HPDE6-E6E7 (cell line): ENCODE measurements at regions not wholly inside any gene's neighbourhood (a gene's known extent, or its start where the extent isn't known, plus 50 kb on each side); places are given as distances from the start of the nearest gene placed in this dataset.
"Not testable (repeated sequence)": the region's sequence is repeated elsewhere in the genome, so short reads cannot be mapped to it uniquely, and the experiment has no call there.

Experiments
- DNase-seq: peaks from one replicate; pipeline ENCODE4 v3.0.0; 2011; ENCODE audit warnings: missing footprints; ENCODE audit errors: extremely low spot score

DNA sequence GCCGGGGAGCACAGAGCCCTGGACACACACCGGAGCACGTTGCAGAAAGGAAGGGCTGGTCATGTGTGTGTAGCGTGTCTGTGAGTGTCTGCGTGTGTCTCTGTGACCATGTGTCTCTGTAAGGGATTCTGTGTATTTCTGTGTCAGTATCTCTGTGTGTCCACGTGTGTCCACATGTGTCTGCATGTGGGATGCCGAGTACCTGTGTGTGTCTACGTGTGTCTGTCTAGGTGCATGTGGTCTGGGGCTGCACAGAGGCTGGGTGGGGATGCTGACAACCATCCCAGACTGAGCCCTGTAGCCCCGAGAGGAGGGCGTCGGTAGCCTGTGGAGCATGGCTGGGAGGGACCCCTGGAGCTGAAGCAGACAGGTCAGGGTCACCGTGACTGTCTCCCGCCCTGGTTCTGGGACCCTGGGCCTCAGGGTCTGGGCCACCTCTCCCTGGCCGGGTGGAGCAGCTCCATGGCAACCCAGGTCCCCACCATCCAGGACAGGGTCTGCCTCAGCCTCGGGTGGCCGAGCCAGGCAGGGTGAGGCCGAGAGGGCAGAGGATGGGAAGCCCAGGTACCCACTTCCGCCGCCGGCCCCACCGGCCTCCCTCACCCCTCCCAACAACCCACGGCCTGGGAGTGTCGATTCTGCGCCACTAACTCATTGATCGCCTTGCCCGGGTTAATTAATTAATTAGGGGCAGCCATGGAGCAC, 122.7 kb downstream of the FAM53A start:
- no peak for DNase-seq

DNA sequence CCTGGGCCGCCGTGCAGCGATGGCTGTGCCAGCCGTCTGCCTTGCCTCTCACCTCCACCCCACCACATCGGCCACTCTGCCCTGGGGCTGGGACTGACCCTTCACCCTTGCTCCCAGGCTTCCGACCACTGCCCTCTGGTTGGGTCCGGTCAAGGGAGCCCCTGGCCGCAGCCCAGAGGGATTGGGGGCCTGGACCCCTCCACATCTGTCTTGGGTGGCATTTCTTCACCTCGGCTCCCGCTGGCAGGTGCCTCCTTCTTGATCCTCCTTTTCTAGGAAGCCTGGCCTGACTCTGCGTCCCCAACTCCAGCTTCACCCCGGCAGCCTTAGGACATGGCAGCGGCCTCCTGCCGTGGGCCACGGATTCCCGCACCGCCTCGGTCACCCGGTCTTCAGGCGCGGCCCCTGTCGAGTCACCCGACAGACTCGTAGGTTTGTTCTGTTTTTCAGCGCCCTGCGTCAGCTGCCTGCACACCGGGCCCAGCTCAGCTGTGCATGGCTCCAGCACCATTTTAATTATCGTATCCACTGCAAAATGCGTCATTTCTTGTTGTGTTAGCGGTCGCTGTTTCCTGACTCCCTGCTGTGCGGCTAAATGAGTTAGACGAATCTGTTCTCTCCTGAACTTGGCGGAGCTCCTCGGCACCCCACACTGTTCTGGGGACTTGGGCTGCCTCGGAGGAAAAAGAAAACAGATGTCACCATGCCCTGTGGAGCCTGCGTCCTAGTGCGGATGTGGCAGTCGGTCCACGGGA, 124.0 kb downstream of the FAM53A start:
- no peak for DNase-seq

GRCh38 chr4:1558205-1558604, 125.9 kb downstream of the FAM53A start:
- no peak for DNase-seq

- DNase-seq: no peak
These were observed 126.9 kb downstream of the FAM53A start for GRCh38 chr4:1557221-1557597.

GRCh38 chr4:1556541-1557220, 127.4 kb downstream of the FAM53A start:
- no peak for DNase-seq

DNA sequence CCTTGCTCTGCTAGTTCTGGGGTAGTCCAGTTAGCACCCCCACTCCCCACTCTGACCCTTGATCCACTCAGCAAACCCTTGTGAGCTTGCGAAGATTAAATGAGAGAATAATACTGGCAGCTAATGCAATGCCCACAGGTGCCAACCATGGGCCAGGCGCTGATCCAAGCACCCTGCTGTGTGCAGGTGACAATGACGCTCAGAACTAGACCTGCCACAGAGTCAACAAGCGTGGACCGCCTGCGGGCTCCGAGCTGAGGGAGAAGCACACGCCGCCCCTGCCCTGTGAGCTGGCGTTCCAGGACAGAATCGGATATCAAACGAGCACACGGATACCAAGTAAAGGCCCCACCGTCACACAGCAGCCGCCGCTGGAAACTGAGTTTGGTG, 129.2 kb downstream of the FAM53A start:
- DNase-seq: no peak

DNA sequence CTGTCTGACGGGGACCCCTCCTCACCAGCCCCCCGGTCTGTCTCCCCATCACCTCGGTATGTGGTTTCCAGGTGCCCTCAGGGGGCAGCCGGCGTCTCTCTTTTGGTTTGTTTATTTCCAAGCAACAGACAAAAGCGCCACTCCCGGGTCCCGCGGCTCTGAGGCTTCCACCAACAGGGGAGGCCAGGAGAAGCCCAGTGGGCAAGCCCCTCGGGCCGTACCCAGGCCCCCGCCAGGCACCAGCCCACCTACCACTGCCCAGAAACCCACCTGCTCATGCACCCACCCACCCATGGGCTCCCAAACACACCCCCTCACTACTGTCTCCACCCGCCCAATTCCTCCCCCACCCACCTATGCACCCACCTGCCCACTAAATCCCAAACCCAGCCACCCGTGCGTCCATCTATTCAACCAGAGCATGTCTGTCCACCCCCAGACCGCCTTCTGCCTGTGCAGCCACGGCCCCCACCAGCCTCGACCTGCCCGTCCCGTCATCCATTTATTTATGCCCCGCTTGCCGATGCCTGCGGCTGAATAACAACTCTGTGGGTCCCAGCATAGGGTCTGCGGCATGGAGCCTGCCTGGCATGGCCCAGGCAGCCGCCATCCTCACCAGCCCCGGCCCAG, 129.8 kb downstream of the FAM53A start:
- no peak for DNase-seq

DNA sequence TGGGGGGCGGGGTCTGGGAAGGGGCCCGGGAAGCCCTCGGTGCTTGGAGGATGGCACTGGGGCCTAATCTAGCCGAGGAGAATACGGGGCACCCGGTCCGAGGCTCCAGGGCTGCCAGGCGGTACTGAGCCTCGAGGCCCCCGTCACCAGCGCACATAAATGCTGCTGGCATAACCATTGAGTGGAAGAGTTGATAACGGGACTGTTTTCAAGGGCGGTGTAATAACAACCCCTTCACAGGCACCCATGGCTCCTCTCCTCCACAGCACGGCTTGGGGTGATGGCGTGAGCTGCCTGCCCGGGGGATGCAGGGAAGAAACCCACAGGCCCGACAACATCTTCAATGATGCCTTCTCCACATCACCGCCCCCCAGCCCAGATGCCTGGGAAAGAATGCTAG, 130.7 kb downstream of the FAM53A start:
- DNase-seq: no peak

GRCh38 chr4:1552451-1552850, 131.7 kb downstream of the FAM53A start:
- DNase-seq: no peak

DNA sequence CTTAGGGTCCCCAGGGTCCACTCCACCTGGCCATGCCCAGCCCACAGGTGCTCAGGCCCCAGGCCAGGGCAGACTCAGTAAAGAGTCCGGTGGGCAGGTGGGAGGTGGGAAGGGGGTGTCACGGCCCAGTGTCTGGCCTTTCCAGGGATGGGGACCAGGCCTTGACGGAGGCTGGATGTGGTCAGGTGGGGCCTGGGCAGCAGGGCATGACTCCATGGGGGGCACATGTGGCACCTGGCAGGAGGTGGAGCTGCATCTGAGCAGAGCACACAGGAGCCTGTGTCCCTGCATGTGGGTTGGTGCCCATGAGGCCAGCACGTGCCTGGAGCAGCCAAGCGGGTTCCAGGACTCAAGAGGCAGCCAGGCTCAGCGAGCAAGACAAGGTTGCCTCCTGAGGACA, 132.9 kb downstream of the FAM53A start:
- no peak for DNase-seq

DNA sequence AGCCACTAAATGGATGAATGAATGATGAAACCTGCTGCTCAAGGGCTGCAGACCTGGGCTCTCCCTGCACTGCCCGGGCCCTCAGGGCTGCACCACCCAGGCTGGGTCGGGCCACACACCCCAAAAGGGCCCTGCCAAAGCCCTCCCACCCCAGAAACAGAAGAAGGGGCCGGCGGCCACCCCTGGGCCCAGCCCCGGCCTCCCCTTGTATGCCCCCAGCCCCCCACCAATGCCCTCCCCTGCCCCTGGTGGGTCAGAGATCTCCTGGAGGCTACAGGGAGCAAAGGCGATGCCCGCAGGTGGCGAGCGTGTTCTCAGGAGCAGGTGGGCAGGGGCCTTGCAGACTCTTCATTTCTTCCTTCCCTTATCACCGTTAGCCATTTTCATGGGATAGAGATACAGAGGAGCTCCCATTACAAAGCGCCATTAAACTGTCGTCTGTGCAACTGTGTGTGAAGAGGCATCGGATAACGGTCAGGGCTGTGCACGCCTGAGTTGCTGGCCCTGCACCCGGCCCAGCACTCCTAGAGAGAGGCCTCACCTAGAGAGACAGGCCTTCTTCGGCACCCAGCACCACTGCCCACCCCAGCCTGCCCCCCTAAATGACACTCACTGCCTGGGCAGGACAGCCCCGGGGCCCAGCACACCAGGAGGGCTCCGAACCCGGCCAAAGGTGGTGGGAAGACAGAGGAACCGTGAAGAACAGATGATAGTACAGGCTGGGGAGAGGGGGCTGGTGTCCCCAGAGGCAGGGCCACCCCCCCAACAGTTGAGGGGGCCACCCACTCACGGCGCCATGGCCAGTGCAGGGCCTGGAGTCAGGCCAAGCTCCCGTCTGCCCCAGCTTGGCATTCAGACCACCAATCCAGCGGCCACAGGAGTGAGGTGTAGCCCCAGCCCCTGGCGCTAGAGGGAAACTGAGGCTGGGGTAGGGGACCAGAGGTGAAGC, 133.7 kb downstream of the FAM53A start:
- no peak for DNase-seq

- DNase-seq: no peak
These were observed 134.5 kb downstream of the FAM53A start for GRCh38 chr4:1549638-1550035.

GRCh38 chr4:1548827-1549637, 135.1 kb downstream of the FAM53A start:
- DNase-seq: peak; percentile 31

DNA sequence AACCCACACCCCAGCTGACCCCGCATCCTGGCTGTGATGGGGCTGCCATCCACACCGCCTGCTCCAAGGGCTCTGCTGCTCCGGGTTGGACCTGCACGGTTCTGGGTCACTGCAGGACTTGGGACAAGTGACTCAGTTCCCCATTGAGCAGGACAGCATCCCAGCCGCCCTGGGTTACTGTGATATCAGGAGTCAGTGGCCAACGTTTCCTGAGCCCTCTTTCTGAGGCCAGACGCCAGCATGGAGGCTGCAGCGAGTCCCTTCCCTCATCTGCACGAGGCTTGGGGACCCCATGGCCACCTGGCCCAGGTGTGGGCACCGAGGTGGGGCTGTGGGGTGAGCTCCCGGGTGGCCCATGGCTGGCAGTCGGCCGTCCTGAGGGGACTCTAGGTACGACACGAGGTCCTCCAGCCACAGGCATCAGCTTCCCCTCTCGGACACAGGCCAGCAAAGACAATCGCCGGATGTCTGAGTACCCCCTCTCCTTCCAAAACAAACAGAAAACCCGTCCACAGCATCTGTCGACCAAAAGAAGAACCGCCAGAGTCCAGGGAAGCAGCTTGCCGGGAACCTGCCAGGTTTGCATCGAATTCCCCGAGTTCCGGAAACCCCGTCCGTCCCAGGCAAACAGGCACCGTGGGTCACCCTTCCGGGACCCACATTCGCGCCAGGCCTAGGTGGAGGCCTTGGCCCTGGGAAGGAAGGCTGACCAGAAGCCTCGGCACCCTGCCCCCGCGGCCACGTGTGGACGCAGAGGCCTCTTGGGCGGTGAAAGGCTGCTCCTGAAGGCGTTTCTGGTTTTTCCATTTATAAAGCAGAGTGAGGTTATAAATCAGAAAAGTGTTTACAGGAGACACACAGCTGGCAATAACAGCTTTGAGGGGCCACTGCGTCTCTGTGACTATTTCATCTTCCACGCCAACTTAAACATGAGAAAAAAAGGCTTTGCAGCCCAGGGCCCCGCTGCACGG, 136.0 kb downstream of the FAM53A start:
- DNase-seq: no peak

DNA sequence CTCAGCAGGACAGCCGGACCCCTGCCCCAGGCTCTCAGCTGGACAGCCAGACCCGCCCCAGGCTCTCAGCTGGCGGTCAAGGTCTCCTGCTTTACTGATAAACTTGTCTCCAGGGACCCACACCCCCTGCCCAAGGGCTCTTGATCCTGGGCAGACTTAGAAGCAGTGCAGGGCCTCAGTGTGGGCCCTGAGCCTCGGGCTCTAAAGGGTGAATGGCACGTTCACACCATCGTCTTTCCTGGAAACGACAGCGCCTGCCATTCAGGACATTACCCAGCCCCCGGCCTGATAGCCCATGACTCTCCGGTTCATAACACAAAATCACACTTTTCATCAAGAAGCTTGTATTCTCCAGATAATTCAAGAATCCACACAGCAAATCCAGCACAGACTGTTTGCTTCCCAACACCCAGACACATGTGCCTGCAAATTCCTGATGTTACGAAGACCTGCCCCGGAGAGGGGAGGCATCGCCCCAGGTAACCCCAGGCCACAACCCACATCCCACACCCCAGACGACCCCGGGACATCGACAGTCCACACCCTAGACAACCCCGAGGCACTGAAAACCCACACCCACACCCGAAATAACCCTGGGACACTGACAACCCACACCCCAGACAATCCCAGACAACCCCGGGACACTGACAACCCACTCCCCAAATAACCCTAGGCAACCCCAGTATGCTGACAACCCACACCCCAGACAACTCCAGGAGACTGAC, 136.8 kb downstream of the FAM53A start:
- no peak for DNase-seq

DNA sequence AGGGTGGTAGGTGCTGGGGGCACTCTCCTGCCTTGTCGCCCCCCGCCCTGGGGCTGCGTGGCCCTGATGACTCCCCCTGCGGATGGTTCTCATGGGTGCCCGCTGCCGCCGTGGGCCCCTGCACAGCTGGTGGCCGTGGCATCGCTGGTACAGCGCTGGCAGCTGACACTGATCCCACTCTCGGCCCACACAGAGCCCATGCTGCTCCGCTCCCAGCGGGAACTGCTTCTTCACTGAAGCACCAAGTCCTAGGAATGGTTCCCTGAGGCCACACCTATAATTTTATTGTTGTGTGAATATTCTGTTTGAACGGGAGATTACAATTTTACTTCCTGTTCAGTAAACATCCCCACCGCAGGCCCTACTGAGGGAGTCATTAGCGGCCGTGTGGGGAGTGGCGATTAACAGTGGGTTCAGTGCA, 138.6 kb upstream of the NKX1-1 start:
- no peak for DNase-seq

DNA sequence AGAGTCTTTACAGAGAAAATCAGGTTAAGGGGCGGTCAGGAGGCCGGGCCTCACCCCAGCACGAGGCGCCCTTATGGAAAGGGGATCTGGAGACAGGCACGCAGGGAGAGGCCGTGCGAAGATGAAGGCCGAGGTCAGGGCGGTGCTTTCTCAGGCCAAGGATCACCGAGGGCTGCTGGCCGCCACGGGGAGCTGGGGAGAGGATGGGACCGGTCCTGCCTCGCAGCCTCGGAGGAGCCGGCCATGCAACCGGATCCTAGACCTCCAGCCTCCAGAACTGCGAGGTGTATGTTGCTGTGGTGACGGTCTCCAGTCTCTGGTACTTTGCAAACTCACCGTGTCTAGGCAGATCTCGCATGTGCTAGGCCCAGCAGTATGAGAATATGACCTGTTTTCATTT, 138.2 kb upstream of the NKX1-1 start:
- not testable (repeated sequence) for DNase-seq

- DNase-seq: no peak
These were observed 137.7 kb upstream of the NKX1-1 start for GRCh38 chr4:1543976-1544375.

- DNase-seq: no peak
These were observed 137.3 kb upstream of the NKX1-1 start for GRCh38 chr4:1543561-1543960.
